GM19240 (cell line): ENCODE measurements at regions not wholly inside any gene's neighbourhood (a gene's known extent, or its start where the extent isn't known, plus 50 kb on each side); places are given as distances from the start of the nearest gene placed in this dataset.
A peak's percentile ranks its signal among the peaks of the same experiment; 100 is the strongest.

Source experiments
- DNase-seq: peaks from one replicate; pipeline ENCODE4 v3.0.0; 2011; ENCODE audit warnings: low spot score; ENCODE audit not compliant: insufficient read length

DNA sequence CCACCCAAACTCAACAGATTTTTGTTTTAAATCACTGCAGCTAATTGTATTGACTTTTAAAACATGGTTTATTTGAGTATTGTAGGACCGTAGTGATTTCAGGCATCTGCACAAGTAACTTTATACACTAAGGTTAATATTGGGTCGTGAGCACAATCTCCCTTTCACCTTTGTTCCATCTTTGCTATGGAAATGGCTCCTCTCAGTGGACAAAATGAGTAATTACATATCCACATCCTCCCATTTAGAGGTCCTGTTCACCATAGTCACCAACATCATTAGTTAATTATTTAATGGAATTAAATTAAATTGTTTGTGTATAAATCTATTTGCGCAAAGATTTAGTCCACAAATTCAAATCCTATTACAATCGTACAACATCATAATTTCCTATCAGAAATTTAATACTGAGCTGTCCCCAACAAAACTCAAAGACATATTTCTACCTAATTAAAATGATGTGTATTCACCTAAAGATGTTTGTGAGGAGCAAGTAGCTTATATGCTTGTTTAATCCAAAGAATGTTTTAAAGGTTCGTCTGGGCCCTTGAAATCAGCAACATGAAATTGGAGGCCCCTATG, 173.0 kb upstream of the DAPK1 start:
- DNase-seq, result peak; percentile 17

DNA sequence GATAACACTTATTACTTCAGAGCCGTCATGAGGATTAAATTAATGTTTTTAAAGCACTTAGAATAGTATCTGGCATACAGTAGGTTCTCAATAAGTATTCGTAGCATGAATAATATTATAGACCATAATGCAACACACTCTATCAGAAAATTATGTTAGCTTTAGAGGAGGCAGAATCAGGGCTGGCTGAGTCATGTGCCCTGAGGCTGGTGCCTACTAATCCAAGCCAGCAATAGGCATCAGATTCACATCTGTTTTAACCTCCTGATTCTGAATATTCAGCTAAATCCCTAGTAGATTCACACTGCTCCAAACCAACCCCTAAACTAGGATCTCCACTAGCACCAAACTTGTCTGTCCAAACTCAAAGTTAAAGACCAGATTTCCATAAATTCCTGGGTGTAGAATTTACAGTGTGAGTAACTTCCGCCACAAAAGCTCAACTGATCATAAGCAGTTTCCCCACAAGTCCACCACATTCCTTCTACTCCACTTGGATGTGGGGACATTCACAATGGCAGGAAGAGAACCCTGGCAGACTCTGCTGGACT, 170.0 kb upstream of the DAPK1 start:
- DNase-seq, result no peak

DNA sequence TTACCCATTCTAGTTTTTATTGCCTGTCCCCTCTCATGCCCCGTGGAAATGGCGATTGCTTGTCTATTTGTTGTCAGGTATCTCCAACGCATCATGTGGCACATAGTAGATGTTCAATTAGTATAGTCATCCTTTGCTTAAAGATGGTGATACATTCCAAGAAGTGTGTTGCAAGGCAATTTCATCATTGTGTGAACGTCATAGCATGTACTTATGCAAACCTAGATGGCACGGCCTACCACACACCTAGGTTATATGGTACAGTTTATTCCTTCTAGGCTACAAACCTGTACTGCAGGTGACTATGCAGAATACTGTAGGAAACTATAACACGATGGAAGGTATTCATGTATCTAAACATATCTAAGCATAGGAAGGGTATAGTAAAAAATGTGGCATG, 163.9 kb upstream of the DAPK1 start:
- DNase-seq, result no peak

DNA sequence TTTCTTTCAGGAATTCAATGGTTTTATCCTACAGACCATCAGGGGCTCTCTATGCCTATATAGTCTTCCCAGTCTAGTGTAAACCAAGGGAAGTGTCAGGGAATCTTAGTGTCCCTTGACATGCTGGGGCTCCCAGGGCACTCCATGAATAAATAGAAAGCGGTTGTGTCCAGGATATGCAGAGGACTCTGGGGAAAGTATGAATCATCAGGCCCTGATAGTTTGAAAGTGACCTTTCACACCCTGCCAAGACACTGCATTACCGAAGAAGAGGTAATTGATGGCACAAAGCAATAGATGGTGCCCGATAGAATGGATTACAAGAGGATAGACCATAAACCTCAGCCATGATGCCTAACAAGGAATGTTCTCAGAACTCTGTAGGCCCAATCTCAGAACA, 163.3 kb upstream of the DAPK1 start:
- DNase-seq, result no peak

DNA sequence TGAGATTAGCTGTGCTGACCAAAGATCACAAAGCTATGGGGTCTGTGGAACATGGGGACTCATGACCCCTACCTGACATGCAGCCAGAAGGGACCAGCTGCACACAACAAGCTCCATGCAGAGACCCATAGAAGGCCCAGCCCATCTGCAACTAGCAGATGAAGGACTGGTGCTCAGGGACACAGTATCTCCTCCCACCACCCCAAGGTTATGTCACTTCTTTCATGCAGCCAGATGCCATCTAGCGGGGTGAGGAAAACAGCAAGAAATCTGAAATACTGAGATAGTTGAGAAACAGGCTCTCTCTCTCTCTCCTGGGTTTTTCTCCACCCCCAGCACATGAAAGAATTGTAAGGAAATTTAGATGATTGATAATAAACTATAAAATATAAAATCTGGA, 161.3 kb upstream of the DAPK1 start:
- no peak for DNase-seq

DNA sequence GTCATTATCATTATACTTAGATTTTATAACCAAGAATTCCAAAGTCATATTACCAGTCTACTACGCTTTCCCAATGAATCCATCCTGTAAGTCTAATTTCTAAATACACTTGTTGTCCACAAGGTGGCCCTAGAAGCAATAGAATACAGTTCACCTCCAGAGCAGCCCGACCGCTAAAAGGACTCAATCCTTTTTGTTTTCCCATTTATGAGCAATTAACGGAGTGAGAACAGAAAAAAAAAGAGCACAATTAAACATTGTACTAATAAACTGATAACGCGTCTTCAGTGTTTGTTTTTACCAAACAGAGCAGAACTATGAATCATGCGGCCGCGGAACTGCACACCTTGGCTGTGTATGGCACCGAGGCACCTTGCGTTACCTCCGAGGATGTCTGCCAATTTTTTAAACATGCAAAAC, 160.7 kb upstream of the DAPK1 start:
- no peak for DNase-seq

DNA sequence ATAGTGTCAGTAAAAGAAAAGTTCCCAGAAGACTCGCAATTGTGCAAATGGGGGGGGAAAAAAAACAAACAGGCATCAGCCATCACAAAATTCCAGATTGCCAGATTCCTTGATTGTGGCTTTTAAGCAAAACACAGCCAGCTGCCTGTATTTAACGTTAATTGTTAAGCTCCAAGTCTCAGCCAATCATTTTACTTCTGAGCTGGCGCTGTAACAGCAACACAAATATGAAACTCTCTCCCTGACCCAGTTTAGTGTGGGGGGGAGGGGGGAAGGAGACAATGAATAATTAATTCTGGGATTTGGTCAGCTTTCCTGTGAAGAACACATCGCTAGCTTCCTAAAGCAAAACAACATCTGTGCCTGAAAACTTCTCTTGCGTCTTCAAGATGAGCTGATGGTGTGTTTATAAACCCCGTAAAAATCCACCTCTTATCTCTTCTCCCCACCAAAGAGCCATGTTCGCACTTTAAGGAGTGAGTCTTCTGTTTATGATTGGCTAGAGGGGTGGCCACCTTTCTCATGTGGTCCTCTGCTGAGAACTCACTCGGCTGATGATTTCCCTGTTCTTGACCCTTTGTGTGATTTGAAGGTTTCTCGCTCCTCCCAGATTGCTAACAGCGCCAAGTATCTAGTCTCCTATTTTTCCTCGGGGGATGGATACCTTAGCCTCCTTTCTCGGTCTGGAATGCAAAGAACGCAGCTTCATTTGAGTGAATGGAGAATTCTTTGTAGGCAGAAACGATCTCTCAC, 160.2 kb upstream of the DAPK1 start:
- DNase-seq, result no peak

DNA sequence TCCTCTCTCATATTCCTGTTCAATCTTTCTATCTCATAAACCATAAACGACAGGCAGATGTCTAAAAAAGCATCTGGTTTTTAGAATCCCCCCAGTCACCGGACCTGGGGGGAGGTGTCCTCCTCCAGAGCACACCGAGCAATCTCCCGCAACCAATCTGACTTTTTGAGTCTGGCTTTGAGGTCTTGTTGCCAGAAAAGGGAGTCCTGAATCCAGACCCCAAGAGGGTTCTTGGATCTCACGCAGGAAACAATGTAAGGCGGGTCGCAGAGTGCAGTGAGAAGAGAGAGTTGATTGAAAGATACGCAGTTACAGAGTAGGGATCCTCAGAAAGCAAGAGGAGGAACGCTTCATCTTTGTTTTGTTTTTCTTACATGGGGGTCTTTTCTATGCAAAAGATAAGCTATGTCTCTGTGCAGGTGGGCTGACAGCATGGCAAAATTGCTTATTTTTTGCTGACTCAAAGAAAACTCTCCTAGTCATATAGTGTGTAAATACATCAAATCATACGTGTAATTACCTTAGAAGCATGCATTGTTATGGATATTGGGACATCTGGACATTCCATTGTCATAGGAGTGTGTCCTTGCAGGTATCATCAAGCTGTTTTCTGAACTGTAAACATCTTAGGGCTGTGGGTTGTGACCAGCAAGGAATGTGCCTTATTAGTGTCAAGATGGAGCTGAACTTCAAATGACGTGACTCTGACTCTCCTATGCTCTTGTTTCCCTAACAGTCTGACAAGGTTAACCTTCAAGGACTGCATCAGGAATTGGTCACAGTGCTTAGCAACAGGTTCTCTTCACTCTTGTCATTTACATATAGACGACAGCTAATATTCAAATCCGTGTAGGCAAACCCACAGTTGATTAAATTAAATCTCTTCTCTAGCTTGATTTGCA, 159.3 kb upstream of the DAPK1 start:
- no peak for DNase-seq

DNA sequence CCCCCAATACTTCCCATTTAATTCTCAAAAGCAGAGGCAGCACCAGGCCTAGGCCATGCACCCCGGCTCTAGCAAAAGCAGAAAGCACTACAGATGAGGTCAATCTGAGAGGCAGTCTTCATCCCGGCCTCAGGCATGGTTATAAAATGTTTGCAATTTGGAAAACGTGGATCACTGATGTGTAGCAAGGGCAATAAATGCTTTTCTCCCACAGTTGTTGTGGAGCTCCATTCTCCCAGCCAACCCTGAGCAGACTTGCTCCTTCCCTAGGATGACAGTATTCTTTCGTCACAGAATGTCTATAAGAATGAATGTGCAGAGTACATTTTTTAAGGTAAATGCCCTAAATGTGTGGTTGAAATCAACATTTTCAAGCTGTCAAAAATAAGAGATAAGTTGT, 157.3 kb upstream of the DAPK1 start:
- no peak for DNase-seq

DNA sequence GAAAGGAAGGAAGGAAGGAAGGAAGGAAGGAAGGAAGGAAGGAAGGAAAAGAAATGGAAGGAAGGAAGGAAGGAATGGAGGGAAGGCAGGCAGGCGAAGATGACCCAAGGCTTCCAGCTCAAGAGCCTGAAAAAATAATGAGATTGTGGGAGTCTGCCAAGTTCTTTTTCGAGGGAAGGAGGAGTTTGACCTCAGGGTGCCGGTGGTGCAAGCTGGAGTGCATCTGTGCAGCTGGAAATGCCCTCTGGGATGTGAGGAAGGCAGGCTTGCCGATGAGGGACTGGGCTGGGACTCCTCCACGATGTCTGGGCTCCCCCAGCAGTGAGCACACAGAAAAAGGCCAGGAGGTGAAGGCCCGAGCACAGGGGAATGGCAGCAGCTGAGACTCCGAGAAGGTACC, 154.9 kb upstream of the DAPK1 start:
- DNase-seq, result no peak

DNA sequence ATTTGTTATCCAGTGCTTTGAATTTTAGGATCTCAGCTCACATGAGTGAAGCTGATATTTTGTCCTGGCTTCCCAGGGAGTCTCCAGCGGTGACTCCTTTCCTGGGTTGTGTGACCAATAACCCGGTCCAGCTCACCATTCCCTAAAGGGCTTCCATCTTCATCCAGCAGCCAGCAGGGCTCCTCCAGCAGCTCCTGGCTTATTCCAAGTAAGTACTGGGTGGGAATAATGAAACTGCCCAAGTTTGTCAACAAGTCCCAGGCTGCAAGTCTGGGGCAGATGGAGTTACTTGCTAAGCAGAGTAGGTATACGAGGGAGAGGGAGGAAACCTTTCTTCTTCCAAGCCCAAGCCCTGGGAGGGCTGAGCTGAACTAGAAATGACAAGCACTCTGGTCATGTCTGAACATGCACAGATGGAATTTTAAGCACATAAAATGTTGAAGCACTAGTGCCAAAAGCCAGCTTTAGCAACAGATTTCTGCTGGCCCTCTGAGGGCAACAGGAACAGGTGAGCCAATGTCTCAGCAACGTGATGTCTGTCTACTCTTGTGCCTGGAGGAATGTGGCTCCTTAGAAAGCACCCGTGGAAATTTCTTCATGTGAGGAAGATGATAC, 153.7 kb upstream of the DAPK1 start:
- DNase-seq, result no peak

DNA sequence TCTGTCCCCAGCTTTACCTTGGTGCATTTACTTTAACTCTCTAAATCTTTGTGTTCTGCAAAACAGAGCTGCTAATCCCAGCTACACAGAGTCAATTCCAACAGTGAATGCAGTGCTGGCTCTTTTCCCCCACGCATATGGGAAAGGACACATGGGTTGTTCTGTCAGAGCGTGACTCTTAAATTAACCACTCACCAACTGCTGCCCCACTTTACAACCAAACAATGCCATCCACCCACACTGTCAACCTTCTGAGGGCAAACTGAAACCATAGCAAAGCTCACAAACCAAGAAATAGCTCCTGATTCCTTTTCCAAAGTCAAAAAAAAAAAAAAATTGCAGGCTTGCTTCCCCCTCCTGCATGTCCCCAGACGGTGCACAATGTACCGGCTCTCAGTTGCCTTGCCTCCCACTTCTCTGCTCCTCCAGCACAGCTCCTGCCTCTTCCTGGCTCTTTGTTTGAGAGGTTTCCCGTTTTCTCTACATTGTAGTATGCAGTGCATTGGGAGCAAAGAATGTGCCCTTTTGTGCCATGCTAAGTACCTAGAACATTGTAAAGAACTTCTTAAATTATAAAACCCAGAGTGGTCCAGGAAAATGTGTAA, 151.5 kb upstream of the DAPK1 start:
- no peak for DNase-seq

DNA sequence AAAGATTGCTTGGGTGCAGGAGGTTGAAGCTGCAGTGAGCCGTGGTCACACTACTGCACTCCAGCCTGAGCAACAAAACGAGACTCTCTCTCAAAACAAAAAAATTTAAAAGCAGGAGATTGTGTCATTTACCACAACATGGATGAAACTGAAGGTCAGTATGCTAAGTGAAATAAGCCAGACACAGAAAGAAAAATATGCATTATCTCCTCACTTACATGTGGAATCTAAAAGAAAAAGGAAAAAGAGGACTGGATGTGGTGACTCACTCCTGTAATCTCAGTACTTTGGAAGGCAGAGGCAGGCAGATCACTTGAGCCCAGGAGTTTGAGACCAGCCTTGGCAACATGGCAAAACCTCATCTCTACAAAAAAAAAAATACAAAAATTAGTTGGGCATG, 146.8 kb upstream of the DAPK1 start:
- DNase-seq, result no peak

DNA sequence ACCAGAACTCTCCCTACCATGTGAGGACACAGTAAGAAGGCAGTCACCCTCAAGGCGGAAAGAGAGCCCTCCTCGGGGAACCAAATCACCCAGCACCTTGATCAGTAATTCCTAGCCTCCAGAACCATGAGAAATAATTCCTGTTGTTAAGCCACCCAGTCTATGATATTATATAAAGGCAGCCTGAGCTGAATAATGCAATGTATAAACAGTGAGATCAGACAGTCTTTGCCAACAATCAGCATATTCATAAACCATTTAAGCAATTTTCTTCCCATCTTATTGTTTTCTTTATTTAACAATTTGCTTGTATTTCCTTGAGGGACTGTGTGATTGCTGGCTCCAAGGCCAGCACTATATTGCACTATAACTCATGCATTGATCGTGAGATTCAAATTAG, 144.4 kb upstream of the DAPK1 start:
- no peak for DNase-seq

DNA sequence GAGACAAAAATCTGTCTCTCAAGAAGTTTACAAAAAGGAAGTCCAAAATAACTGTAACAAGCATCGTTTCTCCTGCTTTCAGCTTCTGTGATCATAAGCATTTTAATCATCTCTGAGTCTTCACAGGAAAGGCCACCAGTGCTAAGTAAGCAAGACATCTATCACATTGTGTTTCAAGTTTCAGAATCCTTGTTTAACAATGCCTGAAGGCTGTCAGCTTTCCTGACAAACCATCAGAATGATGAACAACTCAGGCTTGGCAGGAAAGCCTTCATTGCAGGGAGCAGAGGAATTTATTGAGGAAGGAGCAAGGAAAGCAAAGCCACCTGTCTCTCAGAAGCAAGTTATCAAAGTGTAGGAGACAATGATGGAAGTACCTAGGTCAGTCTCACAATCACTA, 143.5 kb upstream of the DAPK1 start:
- DNase-seq, result no peak

DNA sequence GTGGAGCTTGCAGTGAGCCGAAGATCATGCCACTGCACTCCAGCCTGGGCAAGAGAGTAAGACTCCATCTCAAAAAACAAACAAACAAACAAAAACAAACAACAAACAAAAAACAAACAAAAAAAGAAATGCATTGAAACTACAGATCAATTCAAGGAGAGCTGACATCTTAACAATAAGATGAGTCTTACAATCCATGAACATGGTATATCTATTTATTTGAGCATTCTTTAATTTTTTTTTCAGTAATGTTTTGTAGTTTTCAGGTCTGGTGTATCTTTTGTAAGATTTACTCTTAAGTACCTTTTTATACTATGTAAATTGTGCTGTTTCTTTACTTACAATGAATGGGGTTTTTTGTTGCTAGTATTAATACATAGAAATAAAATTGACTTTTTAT, 140.1 kb upstream of the DAPK1 start:
- DNase-seq, result no peak

DNA sequence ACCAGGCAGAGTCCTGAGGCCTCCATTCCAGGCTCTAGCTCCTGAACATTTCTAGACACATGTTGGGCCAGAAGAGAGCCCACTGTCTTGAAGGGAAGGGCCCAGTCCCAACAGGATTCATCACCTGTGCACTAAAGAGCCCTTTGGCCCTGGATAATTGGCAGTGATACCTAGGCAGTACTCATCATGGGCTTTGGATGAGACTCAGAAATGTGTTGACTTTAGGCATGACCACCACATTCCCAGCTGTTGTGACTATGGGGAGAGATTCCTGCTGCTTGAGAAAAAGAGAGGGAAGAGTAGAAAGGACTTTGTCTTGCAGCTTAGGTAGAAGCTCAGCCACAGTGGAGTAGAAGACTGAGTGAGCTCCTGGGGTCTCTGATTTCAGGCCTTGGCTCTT, 138.4 kb upstream of the DAPK1 start:
- no peak for DNase-seq

DNA sequence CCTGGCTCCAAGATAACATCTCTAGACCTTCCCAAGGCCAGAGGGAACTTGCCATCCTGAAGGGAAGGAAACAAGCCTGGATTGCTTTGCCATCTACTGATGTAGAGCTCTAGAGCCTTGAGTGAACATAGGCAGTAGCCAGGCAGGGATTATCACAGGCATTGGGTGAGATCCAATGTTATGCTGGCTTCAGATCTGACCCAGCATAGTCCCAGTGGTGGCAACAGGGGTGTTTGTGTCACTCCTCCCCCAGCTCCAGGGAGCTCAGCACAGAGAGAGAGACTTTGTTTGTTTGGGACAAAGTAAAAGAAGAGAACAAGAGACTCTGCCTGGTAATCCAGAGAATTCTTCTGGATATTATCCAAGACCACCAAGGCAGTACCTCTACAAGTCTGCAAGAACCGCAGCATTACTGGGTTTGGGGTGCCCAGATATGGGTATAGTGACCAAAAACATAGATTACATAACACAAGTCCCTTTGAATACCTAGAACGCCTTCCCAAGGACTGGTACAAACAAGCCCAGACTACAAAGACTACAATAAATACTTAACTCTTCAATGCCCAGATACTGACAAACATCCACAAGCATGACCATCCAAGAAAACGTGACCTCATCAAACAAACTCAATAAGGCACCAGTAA, 137.6 kb upstream of the DAPK1 start:
- DNase-seq, result no peak

DNA sequence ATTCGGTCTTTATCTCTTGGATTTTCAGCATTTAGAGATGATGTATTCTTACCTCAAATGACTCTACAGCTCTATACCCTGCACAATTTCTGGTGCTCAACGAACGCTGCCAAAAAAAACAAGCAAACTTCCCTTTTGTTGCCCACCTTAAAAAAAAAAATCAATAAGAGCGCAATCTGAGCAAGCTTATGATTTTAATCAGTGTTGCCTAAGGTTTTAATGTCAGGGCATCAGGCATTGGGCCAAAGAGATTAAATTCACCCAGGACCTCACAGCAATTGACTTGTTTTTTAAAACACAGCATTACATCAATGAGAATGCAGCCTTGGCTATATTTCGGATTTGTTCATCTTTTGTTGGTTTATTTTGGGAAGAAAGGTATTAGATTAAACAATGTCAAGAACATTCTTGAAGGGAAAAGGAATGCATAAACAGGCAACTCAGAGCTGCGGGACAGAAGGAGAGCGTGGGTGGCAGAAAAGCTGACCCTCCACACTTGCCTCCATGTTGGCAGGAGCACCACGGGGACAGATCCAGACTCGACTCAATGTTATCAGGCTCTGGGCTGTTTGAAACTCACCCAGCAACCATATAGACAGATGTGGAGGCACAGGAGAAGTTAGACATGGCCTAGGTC, 127.5 kb upstream of the DAPK1 start:
- no peak for DNase-seq

DNA sequence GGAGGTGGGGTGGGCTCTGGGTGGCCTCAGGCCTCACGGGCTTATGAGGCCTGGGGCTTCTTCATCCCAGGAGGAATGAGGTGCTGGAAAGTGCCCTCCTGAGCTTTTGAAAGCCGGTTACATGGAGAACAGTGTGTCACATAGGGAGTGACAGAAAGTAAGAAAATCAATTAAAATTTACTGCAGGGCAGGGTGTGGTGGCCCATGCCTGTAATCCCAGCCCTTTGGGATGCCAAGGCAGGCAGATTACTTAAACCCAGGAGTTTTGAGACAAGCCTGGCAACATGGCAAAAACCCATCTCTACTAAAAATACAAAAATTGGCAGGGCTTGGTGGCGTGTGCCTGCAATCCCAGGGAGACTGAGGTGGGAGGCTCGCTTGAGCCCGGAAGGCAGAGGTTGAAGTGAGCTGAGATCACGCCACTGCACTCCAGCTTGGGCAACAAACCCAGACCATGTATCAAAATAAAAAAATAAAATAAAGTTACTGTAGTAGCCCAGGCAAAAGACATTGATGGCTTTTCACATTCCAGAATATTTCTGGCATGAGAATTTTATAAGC, 125.8 kb upstream of the DAPK1 start:
- DNase-seq, result no peak
